Putamen (tissue), 1 donor: ENCODE measurements at regions not wholly inside any gene's neighbourhood (a gene's known extent, or its start where the extent isn't known, plus 50 kb on each side); places are given as distances from the start of the nearest gene placed in this dataset.
"Not testable (repeated sequence)": the region's sequence is repeated elsewhere in the genome, so short reads cannot be mapped to it uniquely, and the experiment has no call there.

Source experiments
- DNase-seq: peaks from one replicate; pipeline ENCODE4 v3.0.0-alpha.2; 2016; ENCODE audit warnings: low spot score

- DNase-seq = no peak
Measured at GRCh38 chr16:60810250-60810649, 1226.0 kb downstream of the CDH8 start.

GRCh38 chr16:60792437-60792836, 1243.8 kb downstream of the CDH8 start:
- no peak for DNase-seq

- no peak for DNase-seq
Measured at GRCh38 chr16:60788631-60789030, 1247.6 kb downstream of the CDH8 start.

- no peak for DNase-seq
Measured at GRCh38 chr16:60776281-60776680, 1260.0 kb downstream of the CDH8 start.

- no peak for DNase-seq
Measured at GRCh38 chr16:60771138-60771537, 1265.1 kb downstream of the CDH8 start.

GRCh38 chr16:60770384-60770783, 1265.9 kb downstream of the CDH8 start:
- DNase-seq = not testable (repeated sequence)

GRCh38 chr16:60763869-60764268, 1272.4 kb downstream of the CDH8 start:
- no peak for DNase-seq

GRCh38 chr16:60755907-60756306, 1280.3 kb downstream of the CDH8 start:
- no peak for DNase-seq

- DNase-seq = no peak
Measured at GRCh38 chr16:60748366-60748765, 1287.9 kb downstream of the CDH8 start.

GRCh38 chr16:60744198-60744597, 1292.0 kb downstream of the CDH8 start:
- DNase-seq = no peak

- DNase-seq = no peak
Measured at GRCh38 chr16:60741810-60742209, 1294.4 kb downstream of the CDH8 start.

- DNase-seq = no peak
Measured at GRCh38 chr16:60739737-60740683, 1296.2 kb downstream of the CDH8 start.

GRCh38 chr16:60731329-60732050, 1304.7 kb downstream of the CDH8 start:
- DNase-seq = no peak

- no peak for DNase-seq
Measured at GRCh38 chr16:60729051-60729450, 1307.2 kb downstream of the CDH8 start.

- DNase-seq = no peak
Measured at GRCh38 chr16:60727851-60728250, 1308.4 kb downstream of the CDH8 start.

GRCh38 chr16:60720060-60720459, 1316.2 kb downstream of the CDH8 start:
- no peak for DNase-seq

GRCh38 chr16:60717808-60718207, 1318.4 kb downstream of the CDH8 start:
- no peak for DNase-seq

GRCh38 chr16:60712144-60712543, 1324.1 kb downstream of the CDH8 start:
- DNase-seq = no peak

- no peak for DNase-seq
Measured at GRCh38 chr16:60704726-60705125, 1331.5 kb downstream of the CDH8 start.

- DNase-seq = no peak
Measured at GRCh38 chr16:60703096-60703495, 1333.1 kb downstream of the CDH8 start.

GRCh38 chr16:60686824-60687223, 1349.4 kb downstream of the CDH8 start:
- no peak for DNase-seq

- no peak for DNase-seq
Measured at GRCh38 chr16:60684002-60684401, 1352.2 kb downstream of the CDH8 start.

- DNase-seq = peak; percentile 6
Measured at GRCh38 chr16:60682219-60682618, 1354.0 kb downstream of the CDH8 start.
